ENCODE measurements at regions not wholly inside any gene's neighbourhood (a gene's known extent, or its start where the extent isn't known, plus 50 kb on each side); places are given as distances from the start of the nearest gene placed in this dataset.

GRCh38 chr1:200310824-200311223, 99.0 kb downstream of the ZNF281 start:
- ATAC-seq (no peak), DNase-seq (no peak)
- Histone ChIP-seq H3K9me3 (no peaks in the 10 kb centered on the region), H3K4me1 (no peaks in the 10 kb centered on the region), H3K27ac (no peak overlapping the region), H3K4me3 (no peak overlapping the region), H3K27me3 (ENCODE audit: insufficient read depth in 3 of 3, low read length in 2 of 3) (peaks cover 0 to 15% (median 2%) of the 10 kb centered on the region in 3 donors), H3K36me3 (ENCODE audit: insufficient read depth in 1 of 2, low read depth in 1 of 2) (no peaks in the 10 kb centered on the region)
- intact Hi-C loops (cut with DNase I) = no loop called here
- no peak for TF ChIP-seq CTCF (IDR thresholded peaks at IDR 0.05)
- WGBS, 3 donors = 79 to 90% (median 80%) methylated on average over 2 of the region's 2 CpGs

GRCh38 chr1:200307755-200308066, 102.1 kb downstream of the ZNF281 start:
- no peaks in the 10 kb centered on the region for H3K4me1 ChIP-seq
- DNase-seq (no peak), ATAC-seq (no peak)
- H3K4me3 ChIP-seq = no peak overlapping the region
- peaks cover 0 to 8% (median 2%) of the 10 kb centered on the region in 3 donors for H3K27me3 ChIP-seq (ENCODE audit: insufficient read depth in 3 of 3, low read length in 2 of 3)
- intact Hi-C loops (cut with DNase I) = loop anchor here (5.0 to 10.0 kb wide), 3 partner anchors 173 to 620 kb away; no protein-coding TSS in a partner anchor
- 70 to 81% (median 76%) methylated on average over 2 of the region's 2 CpGs for WGBS, 3 donors
- H3K9me3 ChIP-seq = no peaks in the 10 kb centered on the region
- no peaks in the 10 kb centered on the region for H3K36me3 ChIP-seq (ENCODE audit: insufficient read depth in 1 of 2, low read depth in 1 of 2)
- TF ChIP-seq CTCF (IDR thresholded peaks at IDR 0.05) = no peak
- no peak overlapping the region for H3K27ac ChIP-seq

GRCh38 chr1:200306944-200307754, 102.7 kb downstream of the ZNF281 start:
- no peak overlapping the region for H3K27ac ChIP-seq
- no peak for DNase-seq
- intact Hi-C loops (cut with DNase I) = loop anchor here (5.0 to 10.0 kb wide), 3 partner anchors 172 to 620 kb away; no protein-coding TSS in a partner anchor

GRCh38 chr1:200305806-200306205, 104.0 kb downstream of the ZNF281 start:
- DNase-seq = no peak
- no peak for TF ChIP-seq CTCF (IDR thresholded peaks at IDR 0.05)
- intact Hi-C loops (cut with DNase I) = loop anchor here (5.0 to 10.0 kb wide), 3 partner anchors 171 to 619 kb away; no protein-coding TSS in a partner anchor
- no peak overlapping the region for H3K27ac ChIP-seq
- H3K36me3 ChIP-seq (ENCODE audit: insufficient read depth in 1 of 2, low read depth in 1 of 2) = no peaks in the 10 kb centered on the region
- H3K27me3 ChIP-seq (ENCODE audit: insufficient read depth in 3 of 3, low read length in 2 of 3) = peaks cover 0 to 7% (median 2%) of the 10 kb centered on the region in 3 donors
- no peak for ATAC-seq
- no peak overlapping the region for H3K4me3 ChIP-seq
- no peaks in the 10 kb centered on the region for H3K4me1 ChIP-seq
- no peaks in the 10 kb centered on the region for H3K9me3 ChIP-seq

More at GRCh38 chr1:200306944-200307754, 102.7 kb downstream of the ZNF281 start:
- 45 to 47% (median 46%) methylated on average over 8 of the region's 8 CpGs for WGBS, 3 donors
- H3K27me3 ChIP-seq (ENCODE audit: insufficient read depth in 3 of 3, low read length in 2 of 3) = peaks cover 0 to 5% (median 2%) of the 10 kb centered on the region in 3 donors
- H3K4me1 ChIP-seq = no peaks in the 10 kb centered on the region
- TF ChIP-seq CTCF (IDR thresholded peaks at IDR 0.05) = peak; percentile 87
- H3K36me3 ChIP-seq (ENCODE audit: insufficient read depth in 1 of 2, low read depth in 1 of 2) = no peaks in the 10 kb centered on the region
- no peak overlapping the region for H3K4me3 ChIP-seq
- ATAC-seq = peak in 1 of 4 donors; percentile 58
- no peaks in the 10 kb centered on the region for H3K9me3 ChIP-seq
